ENCODE measurements at regions not wholly inside any gene's neighbourhood (a gene's known extent, or its start where the extent isn't known, plus 50 kb on each side); places are given as distances from the start of the nearest gene placed in this dataset.
A peak's percentile ranks its signal among the peaks of the same experiment; 100 is the strongest.

DNA sequence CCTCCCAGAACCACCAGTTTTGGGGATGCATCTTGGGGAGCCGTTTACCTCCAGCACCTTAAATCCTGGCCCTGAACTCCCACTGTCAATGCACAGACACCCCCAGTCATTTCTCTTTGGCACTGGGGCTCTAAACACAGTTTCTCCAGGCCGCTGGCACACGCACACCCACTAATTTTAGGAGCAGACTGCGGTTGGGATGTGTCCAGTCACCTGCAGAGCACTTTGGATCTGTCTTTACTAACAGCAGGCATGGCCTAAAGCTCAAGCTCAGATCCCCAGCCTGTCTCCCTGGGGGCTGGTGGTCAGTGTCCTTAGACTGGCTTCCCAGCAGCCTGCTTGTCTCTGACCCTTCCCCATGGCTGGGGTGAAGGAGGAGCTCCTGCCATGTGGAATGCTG lies 49.9 kb downstream of the SYNE3 start:
- DNase-seq (ENCODE audit: low read depth in 1 of 2, low spot score in 1 of 2), result no peak

DNA sequence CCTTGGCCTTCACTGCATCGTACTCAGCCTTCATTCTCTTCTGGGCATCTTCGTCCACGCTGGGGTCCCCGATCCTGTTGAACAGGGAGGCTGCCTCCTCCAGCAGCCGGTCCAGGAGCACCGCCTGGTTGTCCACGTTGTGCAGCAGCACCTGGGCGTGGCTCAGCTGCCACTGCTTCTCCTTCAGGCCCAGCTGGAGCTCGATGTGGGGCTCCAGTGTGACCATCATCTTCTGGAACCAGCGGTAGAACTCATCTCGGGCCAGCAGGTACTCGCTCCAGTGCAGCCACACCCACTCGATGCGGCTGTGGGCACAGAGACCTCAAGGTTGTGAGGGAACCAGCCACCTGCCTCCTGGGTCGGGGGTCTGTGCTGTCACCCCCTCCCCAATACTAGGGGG lies 50.5 kb downstream of the SYNE3 start:
- no peak for DNase-seq (ENCODE audit: low read depth in 1 of 2, low spot score in 1 of 2)

DNA sequence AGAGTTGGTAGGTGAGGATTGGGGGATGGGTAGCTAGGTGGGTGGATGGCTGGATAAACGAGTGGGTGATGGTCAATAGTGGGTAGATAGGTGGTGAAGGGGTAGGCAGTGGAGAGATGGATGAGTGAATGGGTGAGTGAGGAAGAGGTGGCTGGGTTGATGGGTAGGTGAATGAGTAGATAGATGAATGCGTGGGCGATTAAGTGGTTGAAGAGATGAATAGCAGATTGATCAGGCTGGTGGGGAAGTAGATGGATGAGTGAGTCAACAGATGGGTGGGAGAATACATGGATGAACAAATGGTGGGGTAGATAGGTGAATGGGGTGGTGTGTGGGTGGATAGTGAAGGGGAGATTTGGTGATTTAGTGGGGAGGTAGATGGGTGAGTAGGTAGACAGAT lies 51.1 kb downstream of the SYNE3 start:
- no peak for DNase-seq (ENCODE audit: low read depth in 1 of 2, low spot score in 1 of 2)

DNA sequence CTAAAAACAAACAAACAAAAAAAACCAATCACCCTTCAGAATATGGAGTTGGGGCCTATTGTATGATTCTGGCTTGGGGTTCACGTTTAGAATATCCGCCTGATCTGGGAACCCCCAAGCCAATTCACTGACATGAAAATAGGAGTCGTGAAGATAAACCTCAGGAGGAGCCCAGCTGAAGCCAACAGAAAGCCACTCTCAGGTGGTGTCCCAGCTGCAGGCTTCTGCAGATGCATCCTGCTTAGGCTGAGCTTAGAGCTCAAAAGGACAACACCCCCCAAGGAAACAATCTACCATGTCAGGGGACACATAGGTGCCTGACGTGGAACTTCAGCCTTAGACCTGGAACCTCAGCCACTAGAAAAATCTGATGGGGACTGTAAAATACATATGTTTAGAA lies 51.9 kb downstream of the SYNE3 start:
- DNase-seq (ENCODE audit: low read depth in 1 of 2, low spot score in 1 of 2), result no peak

DNA sequence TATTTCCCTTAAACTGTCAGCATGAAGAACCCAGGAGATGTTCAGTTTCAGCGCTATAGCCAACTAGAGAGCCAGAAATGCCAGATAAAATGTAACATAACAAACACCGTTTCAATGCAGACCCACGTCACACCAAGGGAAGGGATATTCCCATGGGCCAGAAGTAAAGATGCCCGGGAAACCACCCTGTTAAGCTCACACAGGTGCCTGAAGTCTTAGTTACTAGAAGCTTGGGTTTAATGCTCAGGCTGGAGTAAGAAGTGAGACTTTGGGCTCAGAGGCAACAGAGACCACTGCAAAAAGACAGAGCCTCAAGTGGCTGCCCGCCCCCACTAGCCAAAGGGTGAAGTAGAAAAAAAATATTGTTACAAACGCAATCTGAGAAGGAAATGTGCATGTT lies 52.3 kb downstream of the SYNE3 start:
- DNase-seq (ENCODE audit: low read depth in 1 of 2, low spot score in 1 of 2), result no peak

DNA sequence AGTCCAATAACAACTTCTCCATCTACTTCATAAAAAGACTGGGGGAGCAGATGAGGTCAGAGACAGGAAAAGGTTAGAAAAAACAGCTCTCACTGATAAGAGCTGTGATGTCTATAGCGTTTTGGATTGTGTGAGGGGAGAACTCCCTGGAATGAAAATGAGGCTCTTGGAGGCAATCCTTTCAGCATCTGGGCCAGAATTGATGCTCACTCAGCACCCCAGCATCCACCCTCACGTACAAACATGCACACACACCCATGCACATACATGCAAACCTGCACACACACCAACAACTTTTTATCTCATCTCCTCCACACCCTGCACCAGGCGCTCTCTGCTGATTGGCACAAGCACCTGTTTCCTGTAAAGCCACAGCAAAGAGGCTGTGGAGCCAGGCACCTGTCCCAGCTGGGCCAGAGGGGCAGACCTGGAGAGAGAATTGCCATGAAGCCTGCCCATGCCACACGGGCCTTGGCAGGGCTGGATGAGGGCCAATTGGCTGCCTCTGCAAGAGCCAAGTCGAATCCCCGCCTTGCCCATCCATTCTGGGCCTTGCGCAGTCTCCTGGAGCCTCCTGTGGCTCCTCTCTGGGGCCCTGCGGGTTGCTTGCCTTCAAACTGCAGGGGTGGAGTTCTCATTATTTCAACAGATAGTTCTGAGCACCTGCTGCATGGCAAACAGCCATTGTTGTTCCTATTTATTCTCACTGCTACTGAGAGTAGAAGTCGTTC lies 53.1 kb downstream of the SYNE3 start:
- DNase-seq (ENCODE audit: low read depth in 1 of 2, low spot score in 1 of 2), result peak in 1 of 2 donors; percentile 17

DNA sequence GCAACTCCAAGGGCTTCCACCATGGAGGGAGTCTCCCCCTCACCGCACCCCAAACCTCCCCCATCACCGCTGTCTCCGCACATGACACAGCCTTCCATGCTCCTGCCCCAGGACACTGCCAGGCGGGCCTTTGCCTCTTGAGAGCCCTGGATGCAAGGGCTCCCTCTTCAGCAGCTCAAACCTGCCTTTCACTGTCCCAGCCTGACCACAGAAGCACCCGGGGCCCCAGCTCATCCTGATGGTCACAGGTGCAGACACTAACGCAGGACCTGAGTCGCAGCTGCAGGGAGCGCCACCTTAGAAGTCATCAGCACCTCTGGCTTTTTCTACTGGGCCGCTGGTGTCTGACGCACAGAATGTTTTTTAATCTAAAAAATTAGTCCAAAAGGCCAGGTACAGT lies 54.0 kb downstream of the SYNE3 start:
- DNase-seq (ENCODE audit: low read depth in 1 of 2, low spot score in 1 of 2), result no peak

DNA sequence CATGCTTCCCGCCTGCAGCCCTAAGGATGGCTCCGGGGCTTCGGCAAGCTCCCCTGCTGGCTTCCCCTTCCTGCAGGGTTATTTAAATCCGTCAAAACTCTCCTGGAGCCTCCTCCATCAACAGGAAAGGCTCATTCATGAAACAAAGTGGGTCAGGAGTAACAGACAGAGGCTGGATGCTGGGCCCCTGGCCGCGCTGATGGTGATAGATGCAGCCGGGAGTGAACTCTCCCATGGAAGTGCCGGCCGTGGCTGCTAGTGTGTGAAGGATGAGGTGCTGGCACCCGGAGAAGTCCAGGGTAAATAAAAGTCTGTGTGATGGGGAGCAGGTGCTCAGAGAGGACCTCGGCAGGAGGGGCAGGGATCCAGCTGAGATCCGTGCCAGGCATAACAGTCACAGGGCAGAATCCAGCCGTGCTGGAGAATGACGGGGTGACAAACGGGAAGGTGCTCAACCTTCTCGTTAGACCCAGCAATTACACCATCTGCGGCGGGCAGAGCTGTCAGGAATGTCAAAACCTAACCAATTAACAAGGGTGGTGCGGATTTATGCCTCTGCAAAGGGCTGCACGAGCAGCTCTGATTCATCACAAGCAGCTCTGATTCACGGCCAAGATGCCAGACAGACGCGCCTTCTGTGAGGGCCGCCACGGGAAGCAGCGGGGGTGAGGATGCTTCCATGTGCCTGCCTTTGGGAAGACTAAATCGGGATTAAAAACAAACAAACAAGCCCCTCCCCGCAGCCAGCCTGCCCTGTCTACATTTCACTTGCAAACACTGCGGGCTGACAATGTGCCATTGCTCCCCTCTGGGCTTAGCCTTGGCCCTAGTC lies 55.6 kb downstream of the SYNE3 start:
- DNase-seq (ENCODE audit: low read depth in 1 of 2, low spot score in 1 of 2), result no peak

DNA sequence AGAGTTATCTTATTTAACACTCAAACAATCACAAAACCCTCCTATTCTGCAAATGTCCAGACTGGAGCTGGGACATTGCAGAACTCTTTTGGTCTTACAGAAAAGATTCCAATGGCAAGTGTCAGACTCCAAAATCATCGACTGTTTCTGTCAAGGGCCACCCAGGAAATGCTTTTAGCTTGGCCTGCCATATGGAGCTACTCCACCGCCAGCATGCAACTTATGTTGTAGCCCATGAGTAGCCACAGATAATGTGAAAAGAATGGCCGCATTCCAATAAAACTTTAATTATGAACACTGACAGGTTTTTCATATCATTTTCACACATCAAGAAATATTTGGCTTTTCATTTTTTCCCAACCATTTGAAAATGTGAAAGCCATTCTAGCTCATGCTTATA lies 57.5 kb downstream of the SYNE3 start:
- DNase-seq (ENCODE audit: low read depth in 1 of 2, low spot score in 1 of 2), result no peak

DNA sequence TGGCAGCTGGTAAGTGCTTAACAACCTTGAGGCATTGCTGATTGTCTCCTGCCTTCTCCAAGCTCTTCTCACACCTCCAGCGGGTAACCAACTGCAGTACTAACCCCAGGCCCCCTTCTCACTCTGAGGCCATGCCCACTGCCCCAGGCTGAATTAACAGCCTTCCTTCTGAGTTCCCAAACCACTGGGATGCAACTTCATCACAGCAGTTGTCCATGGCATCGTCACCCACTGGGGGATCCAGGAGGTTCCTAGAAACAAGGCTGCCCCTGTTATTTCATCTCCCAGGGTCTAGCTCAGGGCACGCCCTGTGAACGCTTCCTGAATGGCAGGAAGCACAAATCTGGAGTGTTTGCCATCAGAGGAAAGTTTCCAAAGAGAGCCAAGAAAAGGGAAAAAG lies 58.0 kb downstream of the SYNE3 start:
- DNase-seq (ENCODE audit: low read depth in 1 of 2, low spot score in 1 of 2), result no peak

DNA sequence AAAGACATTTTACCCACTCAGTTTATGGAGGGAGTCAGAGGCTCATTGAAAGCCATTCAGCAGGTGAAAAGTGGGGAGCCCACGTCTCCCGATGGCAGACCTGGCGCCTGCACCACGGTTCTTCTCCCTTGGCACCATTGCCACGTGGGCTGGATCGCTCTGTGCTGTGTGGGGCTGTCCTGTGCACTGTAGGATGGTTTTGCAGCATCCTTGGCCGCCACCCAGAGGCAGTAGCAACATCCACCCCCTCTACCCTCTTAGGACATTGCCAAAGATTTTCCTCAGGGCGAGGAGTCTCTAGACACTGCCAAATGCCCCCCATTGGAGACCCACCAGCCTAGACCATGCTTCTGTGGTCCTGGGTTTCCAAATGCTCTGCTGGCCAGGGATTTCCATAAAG lies 60.2 kb downstream of the SYNE3 start:
- DNase-seq (ENCODE audit: low read depth in 1 of 2, low spot score in 1 of 2), result no peak

DNA sequence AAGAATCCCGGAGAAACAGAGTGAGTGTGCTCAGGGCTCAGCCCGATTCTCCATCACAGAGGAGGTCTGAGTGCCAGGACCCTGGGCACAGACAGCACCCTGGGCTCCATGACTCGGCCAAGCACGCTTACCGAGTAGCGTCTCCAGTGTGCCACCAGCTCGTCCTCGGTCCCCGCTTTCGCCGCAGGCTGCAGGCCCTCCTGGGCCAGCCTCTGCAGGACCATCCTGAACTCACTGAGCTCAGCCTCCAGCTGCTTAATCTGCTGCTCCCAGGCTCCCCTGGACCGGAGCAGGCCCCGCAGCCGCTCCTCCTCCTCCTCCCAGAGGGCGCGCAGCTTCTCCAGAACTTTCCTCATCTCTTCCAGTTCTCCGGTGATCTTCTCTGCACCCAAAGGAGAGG lies 61.2 kb downstream of the SYNE3 start:
- no peak for DNase-seq (ENCODE audit: low read depth in 1 of 2, low spot score in 1 of 2)

DNA sequence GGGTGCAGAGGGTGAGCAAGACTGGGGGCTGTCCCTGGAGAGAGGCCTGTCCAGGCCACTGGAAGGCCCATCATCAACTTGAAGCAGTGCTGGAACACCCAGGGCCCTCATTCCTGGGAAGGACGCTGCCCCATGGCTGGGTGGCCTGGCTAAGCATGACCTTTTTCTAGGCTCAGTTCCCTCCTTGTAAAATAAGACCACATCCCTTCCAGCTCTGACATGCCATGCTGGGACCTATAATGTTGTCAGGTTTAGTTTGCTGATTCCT lies 62.8 kb downstream of the SYNE3 start:
- DNase-seq (ENCODE audit: low read depth in 1 of 2, low spot score in 1 of 2), result no peak

DNA sequence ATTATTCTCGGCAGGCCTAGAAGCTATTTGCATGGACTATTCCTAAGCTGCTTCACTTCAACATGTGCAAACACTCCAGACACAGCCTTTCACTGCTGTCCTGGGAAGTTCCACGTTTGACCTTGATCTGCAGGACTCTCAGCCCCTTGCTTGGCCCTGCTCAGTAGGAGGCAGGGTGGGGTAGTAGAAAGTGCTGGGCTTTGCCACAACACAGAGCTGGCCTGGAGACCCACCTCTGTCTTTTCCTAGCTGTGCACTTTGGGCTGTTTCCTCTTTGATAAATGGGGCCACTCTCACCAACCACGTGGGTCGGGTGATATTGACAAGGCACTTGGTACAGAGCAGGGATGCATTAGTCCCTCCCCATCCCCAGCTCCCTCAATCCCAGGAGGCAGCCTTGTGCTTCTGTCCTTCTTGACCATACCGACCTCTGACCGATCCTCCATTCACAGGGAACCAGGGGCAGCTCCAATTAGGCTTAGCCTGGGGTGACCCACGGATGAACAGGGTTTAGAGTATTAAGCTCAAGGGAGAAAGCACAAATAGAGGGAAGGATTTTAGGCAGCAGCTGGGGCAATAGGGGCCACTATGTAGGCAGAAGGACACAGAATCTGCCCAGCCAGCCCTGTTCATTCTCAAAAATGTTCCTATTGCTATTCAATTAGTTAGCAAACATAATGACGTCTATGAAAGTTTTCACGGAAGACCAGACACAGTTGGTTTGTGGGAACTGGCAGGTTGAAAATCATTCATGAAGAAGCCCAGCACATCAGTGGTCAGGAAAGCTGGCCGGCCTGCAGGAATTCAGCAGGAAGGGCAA lies 63.3 kb downstream of the SYNE3 start:
- no peak for DNase-seq (ENCODE audit: low read depth in 1 of 2, low spot score in 1 of 2)

DNA sequence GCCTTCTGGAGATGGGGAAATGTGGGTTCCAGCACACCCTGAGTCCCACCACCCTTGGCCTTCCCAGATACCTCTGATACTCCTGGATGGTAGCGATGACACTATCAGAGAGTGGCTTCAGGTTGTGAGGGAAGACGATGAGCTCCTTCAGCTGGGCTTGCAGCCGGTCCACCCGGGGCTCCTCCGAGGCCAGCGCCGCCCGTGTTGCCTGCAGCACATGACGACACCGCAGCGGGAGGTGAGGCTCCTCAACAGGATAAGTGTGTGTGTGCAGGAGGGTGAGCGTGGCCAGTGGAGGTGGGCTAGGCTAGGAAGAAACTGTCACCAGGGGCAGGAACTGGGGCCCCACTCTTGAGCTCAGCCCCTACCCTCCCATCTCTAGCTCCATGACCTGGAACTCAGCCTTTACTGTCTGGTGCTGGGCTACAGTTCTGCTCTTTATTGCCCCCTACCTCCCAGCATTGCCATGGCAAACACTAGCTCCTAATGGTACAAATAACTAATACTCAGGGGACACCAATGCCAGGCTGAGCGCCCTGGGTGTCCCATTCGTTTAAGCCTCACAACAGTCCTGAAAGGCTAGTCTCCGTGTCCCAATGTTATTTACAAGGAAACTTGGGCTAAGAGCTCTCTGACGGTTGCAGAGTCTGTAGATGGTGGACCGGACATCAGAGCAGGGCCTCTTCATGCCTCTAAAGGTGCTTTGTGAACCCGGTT lies 64.1 kb downstream of the SYNE3 start:
- DNase-seq (ENCODE audit: low read depth in 1 of 2, low spot score in 1 of 2), result no peak

DNA sequence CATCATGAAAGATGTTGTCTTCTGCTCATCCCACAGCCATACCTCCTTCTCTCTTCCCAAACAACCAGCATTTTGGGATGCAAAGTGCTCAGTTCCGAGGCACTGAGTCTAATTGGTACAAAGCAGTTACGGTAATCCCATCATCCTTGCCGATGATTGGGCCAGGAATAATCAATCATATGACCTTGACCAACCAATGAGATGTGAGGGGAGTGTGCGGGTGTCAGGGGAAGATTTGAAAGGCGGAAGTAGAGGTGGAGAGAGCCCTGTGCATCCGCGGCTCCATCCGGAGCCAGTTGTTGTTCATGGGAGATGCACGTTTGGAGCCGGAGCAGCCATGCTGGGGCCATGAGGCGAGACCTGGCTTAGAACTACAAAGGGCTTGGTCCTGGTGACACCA lies 67.3 kb downstream of the SYNE3 start:
- DNase-seq (ENCODE audit: low read depth in 1 of 2, low spot score in 1 of 2), result no peak

DNA sequence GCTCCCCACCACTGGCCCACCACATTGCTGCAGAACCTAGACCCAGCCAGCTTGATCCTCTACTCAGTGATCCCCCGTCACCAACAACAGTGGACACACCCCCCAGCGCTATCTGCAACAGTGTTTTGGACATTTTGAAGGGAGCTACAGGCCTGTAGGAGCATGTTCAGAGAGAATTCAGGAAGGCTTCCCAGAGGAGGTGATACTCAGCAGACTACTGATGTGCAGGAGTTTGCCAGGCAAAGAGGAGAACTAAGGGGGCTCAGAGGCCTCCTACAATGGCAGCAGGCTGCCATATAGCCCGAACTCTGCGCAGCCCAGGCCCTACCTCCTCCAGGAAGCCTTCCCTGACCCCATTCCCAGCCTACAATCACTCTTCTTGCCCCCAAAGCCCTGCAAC lies 70.0 kb downstream of the SYNE3 start:
- no peak for DNase-seq (ENCODE audit: low read depth in 1 of 2, low spot score in 1 of 2)

DNA sequence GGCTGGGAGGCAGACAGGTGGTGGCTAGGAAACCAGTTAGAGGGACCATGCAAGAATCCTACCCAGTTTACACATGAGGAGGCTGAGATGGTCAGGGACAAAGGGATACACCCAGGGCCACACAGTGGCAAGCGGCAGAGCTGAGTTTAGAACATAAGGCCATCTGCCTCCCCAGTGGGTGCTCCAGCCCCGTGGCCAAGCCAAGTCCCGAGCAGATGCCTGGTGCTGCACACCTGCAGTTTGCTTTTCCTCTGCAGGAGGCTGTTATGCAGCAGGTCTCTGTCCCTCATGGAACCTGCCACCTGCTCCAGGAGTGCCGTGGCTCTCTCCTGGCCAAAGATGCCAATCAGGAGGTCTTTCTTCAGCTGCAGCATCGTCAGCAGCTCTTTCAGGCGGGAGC lies 70.8 kb downstream of the SYNE3 start:
- no peak for DNase-seq (ENCODE audit: low read depth in 1 of 2, low spot score in 1 of 2)

DNA sequence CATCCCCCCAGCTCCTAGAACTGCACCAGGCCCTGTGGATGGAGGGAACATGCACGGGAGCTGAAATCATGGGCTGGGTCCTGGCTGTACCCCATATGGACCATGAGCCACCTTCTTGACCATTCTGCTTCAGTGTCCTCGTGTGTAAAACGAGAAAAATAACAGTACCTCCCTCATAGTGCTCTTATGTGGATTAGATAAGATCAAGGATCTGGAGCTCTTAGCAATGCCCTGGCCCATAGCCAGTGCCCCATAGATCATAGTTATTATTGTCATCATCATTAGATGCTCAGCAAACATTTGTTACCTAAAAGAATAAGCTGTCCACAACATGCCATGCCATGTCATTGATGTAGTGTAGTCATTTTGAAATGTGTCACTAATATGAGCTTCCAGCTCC lies 71.3 kb downstream of the SYNE3 start:
- no peak for DNase-seq (ENCODE audit: low read depth in 1 of 2, low spot score in 1 of 2)

DNA sequence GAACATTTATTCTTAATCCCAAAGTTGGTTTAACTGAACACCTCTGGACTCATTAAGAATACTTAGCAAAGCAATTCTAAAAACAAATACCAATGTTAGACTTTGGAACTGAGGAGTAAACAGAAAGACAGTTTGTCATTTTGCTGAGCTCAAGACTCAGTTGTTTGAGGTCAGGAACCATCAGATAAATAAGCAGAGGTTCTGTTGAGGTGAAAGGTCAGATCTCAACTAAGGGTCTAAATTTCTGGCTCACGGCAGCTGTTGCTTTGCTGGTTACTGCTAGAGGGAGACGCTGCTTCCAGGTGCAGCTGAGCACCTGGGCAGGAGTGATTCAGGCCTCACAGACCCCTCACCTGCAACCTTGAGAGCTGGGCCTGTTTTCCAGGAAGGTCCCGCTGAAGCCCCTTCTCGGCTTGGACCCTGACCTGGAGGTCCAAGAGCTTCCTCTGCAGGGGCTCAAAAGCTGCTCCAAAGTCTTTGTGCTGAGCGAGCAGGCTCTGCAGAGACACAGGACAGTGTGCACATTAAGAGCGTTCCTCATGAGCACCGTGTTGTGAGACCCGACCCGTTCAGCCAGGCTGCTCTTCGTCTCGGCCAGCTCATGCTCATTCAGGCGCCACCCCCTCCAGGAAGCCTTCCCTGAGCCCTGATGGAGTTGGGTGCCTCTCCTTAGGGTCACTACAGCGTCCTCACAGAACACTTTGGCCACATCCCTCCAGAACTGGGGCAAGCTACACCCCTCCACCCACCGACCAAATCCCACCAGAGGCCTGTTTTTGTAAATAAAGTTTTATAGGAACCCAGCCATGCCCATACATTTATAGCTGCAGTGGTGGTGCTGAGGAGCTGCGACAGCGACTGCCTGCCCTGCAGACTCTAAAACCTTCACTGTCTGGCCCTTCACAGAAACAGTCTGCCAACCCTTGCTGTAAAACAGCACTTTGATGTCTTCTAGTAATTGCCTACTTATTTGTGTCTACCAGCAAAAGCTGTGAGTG lies 72.0 kb downstream of the SYNE3 start:
- no peak for DNase-seq (ENCODE audit: low read depth in 1 of 2, low spot score in 1 of 2)

Measured in activated T-helper 1 cell treated with anti-CD3 and anti-CD28 coated beads, Interleukin-2, amount 50 U/mL, for 16 hours (primary cell).